Tibial nerve (tissue), 4 donors: ENCODE measurements at regions not wholly inside any gene's neighbourhood (a gene's known extent, or its start where the extent isn't known, plus 50 kb on each side); places are given as distances from the start of the nearest gene placed in this dataset.
"Not testable (repeated sequence)": the region's sequence is repeated elsewhere in the genome, so short reads cannot be mapped to it uniquely, and the experiment has no call there.

Experiments used
- EP300 ChIP-seq, 2 donors: sonication (generic); formaldehyde crosslinking; IDR thresholded peaks; one replicate each; pipeline ENCODE4 v1.6.1; 2017; ENCODE audit warnings: antibody characterized with exemption in 2 of 2, mild to moderate bottlenecking in 1 of 2
- POLR2A ChIP-seq, 2 donors: fragments of 450-650 bp; IDR thresholded peaks; one replicate each; pipeline ENCODE4 v1.6.1; 2017; ENCODE audit warnings: antibody characterized with exemption in 2 of 2, mild to moderate bottlenecking in 2 of 2, moderate library complexity in 2 of 2
- TF ChIP-seq, protein P1 (sequence below), 5 experiments: fragments of 200-600 bp in 3 of 5; fragments of 450-650 bp in 2 of 5; sonication (generic) in 3 of 5; IDR thresholded peaks; one replicate each; pipeline ENCODE4 v1.5.1; 2016 to 2019; ENCODE audit warnings: antibody characterized with exemption in 5 of 5, mild to moderate bottlenecking in 3 of 5, moderate library complexity in 2 of 5

DNA sequence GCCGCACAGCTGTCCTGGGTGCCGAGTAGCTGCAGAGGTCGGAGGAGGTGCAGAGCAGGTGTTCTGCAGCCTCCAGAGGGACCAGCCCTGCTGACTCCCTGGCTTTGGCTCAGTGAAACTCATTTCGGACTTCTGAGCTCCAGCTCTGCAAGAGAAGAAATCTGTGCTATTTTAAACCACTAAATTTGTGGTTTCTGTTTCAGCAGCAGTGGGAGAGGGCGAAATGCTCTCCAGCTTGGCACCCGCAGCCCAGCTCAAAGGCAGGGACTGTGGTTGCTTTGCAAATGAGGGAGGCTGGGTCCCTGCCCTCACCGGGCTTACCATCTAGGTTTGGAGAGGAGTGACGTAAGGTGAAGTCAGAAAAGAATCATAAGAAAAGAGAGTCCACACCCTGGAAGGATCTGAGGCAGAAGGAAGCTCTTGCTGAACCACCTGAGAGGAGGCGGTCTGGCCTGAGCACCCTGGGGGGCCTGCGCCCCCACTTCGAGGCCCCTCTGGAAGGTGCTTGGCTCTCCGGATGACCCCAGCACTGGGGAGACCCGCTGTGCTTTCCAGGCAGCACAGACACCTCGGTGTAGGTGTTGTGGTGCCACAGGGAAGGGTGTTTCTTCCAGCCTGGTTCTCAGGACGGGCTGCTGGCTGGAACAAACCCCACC lies 112.8 kb upstream of the FAM20C start:
- not testable (repeated sequence) for TF ChIP-seq POLR2A, EP300 (IDR thresholded peaks at IDR 0.05)
- TF ChIP-seq, protein P1, sequence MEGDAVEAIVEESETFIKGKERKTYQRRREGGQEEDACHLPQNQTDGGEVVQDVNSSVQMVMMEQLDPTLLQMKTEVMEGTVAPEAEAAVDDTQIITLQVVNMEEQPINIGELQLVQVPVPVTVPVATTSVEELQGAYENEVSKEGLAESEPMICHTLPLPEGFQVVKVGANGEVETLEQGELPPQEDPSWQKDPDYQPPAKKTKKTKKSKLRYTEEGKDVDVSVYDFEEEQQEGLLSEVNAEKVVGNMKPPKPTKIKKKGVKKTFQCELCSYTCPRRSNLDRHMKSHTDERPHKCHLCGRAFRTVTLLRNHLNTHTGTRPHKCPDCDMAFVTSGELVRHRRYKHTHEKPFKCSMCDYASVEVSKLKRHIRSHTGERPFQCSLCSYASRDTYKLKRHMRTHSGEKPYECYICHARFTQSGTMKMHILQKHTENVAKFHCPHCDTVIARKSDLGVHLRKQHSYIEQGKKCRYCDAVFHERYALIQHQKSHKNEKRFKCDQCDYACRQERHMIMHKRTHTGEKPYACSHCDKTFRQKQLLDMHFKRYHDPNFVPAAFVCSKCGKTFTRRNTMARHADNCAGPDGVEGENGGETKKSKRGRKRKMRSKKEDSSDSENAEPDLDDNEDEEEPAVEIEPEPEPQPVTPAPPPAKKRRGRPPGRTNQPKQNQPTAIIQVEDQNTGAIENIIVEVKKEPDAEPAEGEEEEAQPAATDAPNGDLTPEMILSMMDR (IDR thresholded peaks at IDR 0.05): not testable (repeated sequence)
